ENCODE measurements at regions not wholly inside any gene's neighbourhood (a gene's known extent, or its start where the extent isn't known, plus 50 kb on each side); places are given as distances from the start of the nearest gene placed in this dataset.
"Not testable (repeated sequence)": the region's sequence is repeated elsewhere in the genome, so short reads cannot be mapped to it uniquely, and the experiment has no call there.

GRCh38 chr7:106384373-106384772 is 99.6 kb upstream of the NAMPT start:
- no peak for DNase-seq (ENCODE audit: low read depth in 2 of 2, low spot score in 1 of 2)

GRCh38 chr7:106382929-106383328 is 98.1 kb upstream of the NAMPT start:
- DNase-seq (ENCODE audit: low read depth in 2 of 2, low spot score in 1 of 2): no peak

- DNase-seq (ENCODE audit: low read depth in 2 of 2, low spot score in 1 of 2): no peak
These were observed 97.3 kb upstream of the NAMPT start for GRCh38 chr7:106382129-106382528.

GRCh38 chr7:106381252-106381651 is 96.5 kb upstream of the NAMPT start:
- no peak for DNase-seq (ENCODE audit: low read depth in 2 of 2, low spot score in 1 of 2)

- no peak for DNase-seq (ENCODE audit: low read depth in 2 of 2, low spot score in 1 of 2)
These were observed 93.1 kb upstream of the NAMPT start for GRCh38 chr7:106377847-106378361.

- DNase-seq (ENCODE audit: low read depth in 2 of 2, low spot score in 1 of 2): no peak
These were observed 91.4 kb upstream of the NAMPT start for GRCh38 chr7:106376026-106376799.

GRCh38 chr7:106375499-106375898 is 90.7 kb upstream of the NAMPT start:
- DNase-seq (ENCODE audit: low read depth in 2 of 2, low spot score in 1 of 2): no peak

GRCh38 chr7:106374437-106374836 is 89.7 kb upstream of the NAMPT start:
- no peak for DNase-seq (ENCODE audit: low read depth in 2 of 2, low spot score in 1 of 2)

GRCh38 chr7:106372595-106373318 is 88.0 kb upstream of the NAMPT start:
- DNase-seq (ENCODE audit: low read depth in 2 of 2, low spot score in 1 of 2): no peak

GRCh38 chr7:106372126-106372525 is 87.3 kb upstream of the NAMPT start:
- no peak for DNase-seq (ENCODE audit: low read depth in 2 of 2, low spot score in 1 of 2)

GRCh38 chr7:106371629-106372028 is 86.8 kb upstream of the NAMPT start:
- no peak for DNase-seq (ENCODE audit: low read depth in 2 of 2, low spot score in 1 of 2)

GRCh38 chr7:106370542-106370941 is 85.8 kb upstream of the NAMPT start:
- no peak for DNase-seq (ENCODE audit: low read depth in 2 of 2, low spot score in 1 of 2)

- DNase-seq (ENCODE audit: low read depth in 2 of 2, low spot score in 1 of 2): no peak
These were observed 85.0 kb upstream of the NAMPT start for GRCh38 chr7:106369816-106370215.

GRCh38 chr7:106369352-106369751 is 84.6 kb upstream of the NAMPT start:
- DNase-seq (ENCODE audit: low read depth in 2 of 2, low spot score in 1 of 2): no peak

- DNase-seq (ENCODE audit: low read depth in 2 of 2, low spot score in 1 of 2): no peak
These were observed 82.9 kb upstream of the NAMPT start for GRCh38 chr7:106367664-106368063.

- DNase-seq (ENCODE audit: low read depth in 2 of 2, low spot score in 1 of 2): no peak
These were observed 82.2 kb upstream of the NAMPT start for GRCh38 chr7:106367018-106367420.

- DNase-seq (ENCODE audit: low read depth in 2 of 2, low spot score in 1 of 2): no peak
These were observed 80.6 kb upstream of the NAMPT start for GRCh38 chr7:106365252-106366005.

GRCh38 chr7:106362507-106362906 is 77.7 kb upstream of the NAMPT start:
- DNase-seq (ENCODE audit: low read depth in 2 of 2, low spot score in 1 of 2): not testable (repeated sequence)

GRCh38 chr7:106358103-106358663 is 73.4 kb upstream of the NAMPT start:
- no peak for DNase-seq (ENCODE audit: low read depth in 2 of 2, low spot score in 1 of 2)

GRCh38 chr7:106357675-106358074 is 72.9 kb upstream of the NAMPT start:
- DNase-seq (ENCODE audit: low read depth in 2 of 2, low spot score in 1 of 2): no peak

- no peak for DNase-seq (ENCODE audit: low read depth in 2 of 2, low spot score in 1 of 2)
These were observed 70.0 kb upstream of the NAMPT start for GRCh38 chr7:106354822-106355221.
